ENCODE measurements at regions not wholly inside any gene's neighbourhood (a gene's known extent, or its start where the extent isn't known, plus 50 kb on each side); places are given as distances from the start of the nearest gene placed in this dataset.

- Histone ChIP-seq H3K27me3 (replicated peaks; ENCODE audit: insufficient read depth) (no peaks in the 10 kb centered on the region), H3K4me3 (no peak overlapping the region), H3K36me3 (no peaks in the 10 kb centered on the region), H3K9me3 (no peaks in the 10 kb centered on the region), H3K27ac (no peak overlapping the region), H3K4me1 (ENCODE audit: control insufficient read depth in 1 of 2, low read depth in 2 of 2) (no peaks in the 10 kb centered on the region)
- no peak for DNase-seq (ENCODE audit: low spot score)
- no peak for ATAC-seq (ENCODE audit: insufficient number of reproducible peaks, low FRiP score, low read depth)
- TF ChIP-seq CTCF (IDR thresholded peaks at IDR 0.05): no peak
Observed at GRCh38 chr22:47923011-47923427, 1160.6 kb downstream of the TBC1D22A start.

DNA sequence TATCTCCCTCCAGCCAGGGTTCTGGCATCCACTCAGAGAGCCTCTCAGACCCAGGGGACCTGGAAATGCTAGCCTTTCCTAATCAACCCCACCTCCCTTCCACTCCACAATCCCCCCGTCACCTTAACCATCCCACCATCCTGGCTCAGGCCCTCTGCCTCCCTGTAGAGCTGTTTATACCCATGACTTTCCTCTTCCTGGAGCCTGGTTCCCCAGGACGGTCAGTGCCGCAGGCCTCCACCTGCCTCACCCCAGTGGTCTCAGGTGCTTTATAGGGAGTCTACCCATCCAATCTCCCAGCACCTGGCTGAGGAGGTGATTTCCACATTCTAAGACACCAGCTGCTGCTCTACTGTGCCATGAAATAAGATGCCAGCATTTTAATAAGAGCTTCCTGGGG, 1159.5 kb downstream of the TBC1D22A start:
- H3K4me1 ChIP-seq (ENCODE audit: control insufficient read depth in 1 of 2, low read depth in 2 of 2): no peaks in the 10 kb centered on the region
- no peak overlapping the region for H3K4me3 ChIP-seq
- no peaks in the 10 kb centered on the region for H3K27me3 ChIP-seq (replicated peaks; ENCODE audit: insufficient read depth)
- no peaks in the 10 kb centered on the region for H3K9me3 ChIP-seq
- TF ChIP-seq CTCF (IDR thresholded peaks at IDR 0.05): no peak
- ATAC-seq (ENCODE audit: insufficient number of reproducible peaks, low FRiP score, low read depth) (no peak), DNase-seq (ENCODE audit: low spot score) (no peak)
- H3K27ac ChIP-seq: no peak overlapping the region
- no peaks in the 10 kb centered on the region for H3K36me3 ChIP-seq

- Histone ChIP-seq H3K27me3 (replicated peaks; ENCODE audit: insufficient read depth) (no peaks in the 10 kb centered on the region), H3K27ac (no peak overlapping the region), H3K36me3 (no peaks in the 10 kb centered on the region), H3K4me3 (no peak overlapping the region), H3K4me1 (ENCODE audit: control insufficient read depth in 1 of 2, low read depth in 2 of 2) (no peaks in the 10 kb centered on the region), H3K9me3 (no peaks in the 10 kb centered on the region)
- no peak for TF ChIP-seq CTCF (IDR thresholded peaks at IDR 0.05)
- ATAC-seq (ENCODE audit: insufficient number of reproducible peaks, low FRiP score, low read depth) (no peak), DNase-seq (ENCODE audit: low spot score) (no peak)
Observed at GRCh38 chr22:47920380-47920959, 1158.0 kb downstream of the TBC1D22A start.

GRCh38 chr22:47919893-47920292, 1157.4 kb downstream of the TBC1D22A start:
- Histone ChIP-seq H3K27ac (no peak overlapping the region), H3K27me3 (replicated peaks; ENCODE audit: insufficient read depth) (no peaks in the 10 kb centered on the region), H3K36me3 (no peaks in the 10 kb centered on the region), H3K9me3 (no peaks in the 10 kb centered on the region), H3K4me1 (ENCODE audit: control insufficient read depth in 1 of 2, low read depth in 2 of 2) (no peaks in the 10 kb centered on the region), H3K4me3 (no peak overlapping the region)
- DNase-seq (ENCODE audit: low spot score) (no peak), ATAC-seq (ENCODE audit: insufficient number of reproducible peaks, low FRiP score, low read depth) (no peak)
- TF ChIP-seq CTCF (IDR thresholded peaks at IDR 0.05): no peak

DNA sequence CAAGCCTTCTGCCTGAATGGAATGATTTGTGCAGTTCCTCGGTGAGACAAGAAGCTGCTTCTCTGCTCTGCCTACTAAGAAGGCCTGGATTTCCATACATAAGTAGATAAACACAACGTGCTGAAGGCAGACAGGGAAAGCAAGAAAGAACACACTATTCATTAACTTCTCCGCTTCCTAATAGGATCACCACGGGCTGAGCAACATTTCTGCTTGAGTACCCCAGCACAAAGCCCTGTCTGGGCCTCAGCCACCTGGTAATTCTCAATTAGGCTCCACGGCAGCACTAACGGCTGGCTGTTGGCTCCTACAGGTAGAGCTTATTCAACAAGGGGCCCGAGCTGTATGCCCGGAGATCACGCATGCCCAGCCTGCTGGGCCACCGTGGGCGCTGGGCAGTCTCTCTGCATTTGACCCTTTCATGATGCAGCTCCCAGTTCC, 1156.6 kb downstream of the TBC1D22A start:
- Histone ChIP-seq H3K4me3 (no peak overlapping the region), H3K27me3 (replicated peaks; ENCODE audit: insufficient read depth) (no peaks in the 10 kb centered on the region), H3K36me3 (no peaks in the 10 kb centered on the region), H3K27ac (no peak overlapping the region), H3K9me3 (no peaks in the 10 kb centered on the region), H3K4me1 (ENCODE audit: control insufficient read depth in 1 of 2, low read depth in 2 of 2) (no peaks in the 10 kb centered on the region)
- no peak for TF ChIP-seq CTCF (IDR thresholded peaks at IDR 0.05)
- no peak for ATAC-seq (ENCODE audit: insufficient number of reproducible peaks, low FRiP score, low read depth)
- no peak for DNase-seq (ENCODE audit: low spot score)
